ENCODE measurements at regions not wholly inside any gene's neighbourhood (a gene's known extent, or its start where the extent isn't known, plus 50 kb on each side); places are given as distances from the start of the nearest gene placed in this dataset.

GRCh38 chr13:47707414-47707813 lies 293.7 kb downstream of the SUCLA2 start:
- no peaks in the 10 kb centered on the region for H3K9me1 ChIP-seq (ENCODE audit: control insufficient read depth, extremely low read depth, insufficient read depth, low read length)
- H3K27me3 ChIP-seq (ENCODE audit: control insufficient read depth, extremely low read depth, insufficient read depth, low read length): peaks cover 8% of the 10 kb centered on the region
- no peak for TF ChIP-seq CTCF (optimal IDR thresholded peaks at IDR 0.05 in 1 of 3, IDR thresholded peaks at IDR 0.05 in 1 of 3, conservative IDR thresholded peaks at IDR 0.05 in 1 of 3; ENCODE audit: extremely low read depth in 1 of 3, insufficient read depth in 2 of 3, low read length in 3 of 3)
- no peak for TF ChIP-seq EZH2 (IDR thresholded peaks at IDR 0.05; ENCODE audit: low read length)
- dilution Hi-C loops (cut with MboI; ENCODE audit: extremely low pct_ligation_motif_present, low sequenced_read_pairs): no loop called here
- H3K4me2 ChIP-seq (ENCODE audit: control insufficient read depth, extremely low read depth, insufficient read depth, low read depth, low read length): no peak overlapping the region
- H3K9me3 ChIP-seq (ENCODE audit: control insufficient read depth, low read depth, low read length): no peaks in the 10 kb centered on the region
- H3K4me3 ChIP-seq (ENCODE audit: control insufficient read depth in 2 of 3, extremely low read depth in 1 of 3, insufficient read depth in 2 of 3, low read depth in 1 of 3, low read length in 3 of 3): no peak overlapping the region
- no peaks in the 10 kb centered on the region for H3K4me1 ChIP-seq (ENCODE audit: control insufficient read depth, extremely low read depth, insufficient read depth, low read length)
- no peak overlapping the region for H3K27ac ChIP-seq (ENCODE audit: control insufficient read depth, insufficient read depth, low read length)
- FAIRE-seq (no peak), DNase-seq (ENCODE audit: low read depth, low spot score) (no peak)
- no peak overlapping the region for H2AFZ ChIP-seq (ENCODE audit: control insufficient read depth, low read length)
- H4K20me1 ChIP-seq (ENCODE audit: control insufficient read depth, extremely low read depth, insufficient read depth, low read length): no peaks in the 10 kb centered on the region
- no peak overlapping the region for H3K9ac ChIP-seq (ENCODE audit: control insufficient read depth, extremely low read depth, insufficient read depth, low read length)
- H3K36me3 ChIP-seq (ENCODE audit: control insufficient read depth in 2 of 2, extremely low read depth in 1 of 2, insufficient read depth in 2 of 2, low read length in 2 of 2): no peaks in the 10 kb centered on the region
- no peaks in the 10 kb centered on the region for H3K79me2 ChIP-seq (ENCODE audit: control insufficient read depth, insufficient read depth, low read length)

GRCh38 chr13:47705185-47705584 lies 295.9 kb downstream of the SUCLA2 start:
- Histone ChIP-seq H4K20me1 (ENCODE audit: control insufficient read depth, extremely low read depth, insufficient read depth, low read length) (no peaks in the 10 kb centered on the region), H3K4me2 (ENCODE audit: control insufficient read depth, extremely low read depth, insufficient read depth, low read depth, low read length) (no peak overlapping the region), H3K79me2 (ENCODE audit: control insufficient read depth, insufficient read depth, low read length) (no peaks in the 10 kb centered on the region), H3K9me1 (ENCODE audit: control insufficient read depth, extremely low read depth, insufficient read depth, low read length) (no peaks in the 10 kb centered on the region), H3K9me3 (ENCODE audit: control insufficient read depth, low read depth, low read length) (no peaks in the 10 kb centered on the region), H3K4me3 (ENCODE audit: control insufficient read depth in 2 of 3, extremely low read depth in 1 of 3, insufficient read depth in 2 of 3, low read depth in 1 of 3, low read length in 3 of 3) (no peak overlapping the region), H3K9ac (ENCODE audit: control insufficient read depth, extremely low read depth, insufficient read depth, low read length) (no peak overlapping the region), H3K27ac (ENCODE audit: control insufficient read depth, insufficient read depth, low read length) (no peak overlapping the region), H3K36me3 (ENCODE audit: control insufficient read depth in 2 of 2, extremely low read depth in 1 of 2, insufficient read depth in 2 of 2, low read length in 2 of 2) (no peaks in the 10 kb centered on the region), H2AFZ (ENCODE audit: control insufficient read depth, low read length) (no peak overlapping the region), H3K4me1 (ENCODE audit: control insufficient read depth, extremely low read depth, insufficient read depth, low read length) (no peaks in the 10 kb centered on the region), H3K27me3 (ENCODE audit: control insufficient read depth, extremely low read depth, insufficient read depth, low read length) (peaks cover 8% of the 10 kb centered on the region)
- dilution Hi-C loops (cut with MboI; ENCODE audit: extremely low pct_ligation_motif_present, low sequenced_read_pairs): no loop called here
- no peak for DNase-seq (ENCODE audit: low read depth, low spot score)
- TF ChIP-seq CTCF (optimal IDR thresholded peaks at IDR 0.05 in 1 of 3, IDR thresholded peaks at IDR 0.05 in 1 of 3, conservative IDR thresholded peaks at IDR 0.05 in 1 of 3; ENCODE audit: extremely low read depth in 1 of 3, insufficient read depth in 2 of 3, low read length in 3 of 3) (no peak), EZH2 (IDR thresholded peaks at IDR 0.05; ENCODE audit: low read length) (no peak)
- FAIRE-seq: no peak
